Stimulated activated CD4-positive, alpha-beta T cell treated with anti-CD3 and anti-CD28 coated beads, Interleukin-15, amount 100 ng/mL, for 48 hours (primary cell): ENCODE measurements at regions not wholly inside any gene's neighbourhood (a gene's known extent, or its start where the extent isn't known, plus 50 kb on each side); places are given as distances from the start of the nearest gene placed in this dataset.
A peak's percentile ranks its signal among the peaks of the same experiment; 100 is the strongest.

Experiments used
- DNase-seq, 2 donors: peaks; one replicate each; pipeline ENCODE4 v3.0.0-alpha.2; 2020; ENCODE audit warnings: low read depth in 2 of 2

- DNase-seq, result no peak
These were observed 191.1 kb downstream of the MELK start for GRCh38 chr9:36763778-36764177.

DNA sequence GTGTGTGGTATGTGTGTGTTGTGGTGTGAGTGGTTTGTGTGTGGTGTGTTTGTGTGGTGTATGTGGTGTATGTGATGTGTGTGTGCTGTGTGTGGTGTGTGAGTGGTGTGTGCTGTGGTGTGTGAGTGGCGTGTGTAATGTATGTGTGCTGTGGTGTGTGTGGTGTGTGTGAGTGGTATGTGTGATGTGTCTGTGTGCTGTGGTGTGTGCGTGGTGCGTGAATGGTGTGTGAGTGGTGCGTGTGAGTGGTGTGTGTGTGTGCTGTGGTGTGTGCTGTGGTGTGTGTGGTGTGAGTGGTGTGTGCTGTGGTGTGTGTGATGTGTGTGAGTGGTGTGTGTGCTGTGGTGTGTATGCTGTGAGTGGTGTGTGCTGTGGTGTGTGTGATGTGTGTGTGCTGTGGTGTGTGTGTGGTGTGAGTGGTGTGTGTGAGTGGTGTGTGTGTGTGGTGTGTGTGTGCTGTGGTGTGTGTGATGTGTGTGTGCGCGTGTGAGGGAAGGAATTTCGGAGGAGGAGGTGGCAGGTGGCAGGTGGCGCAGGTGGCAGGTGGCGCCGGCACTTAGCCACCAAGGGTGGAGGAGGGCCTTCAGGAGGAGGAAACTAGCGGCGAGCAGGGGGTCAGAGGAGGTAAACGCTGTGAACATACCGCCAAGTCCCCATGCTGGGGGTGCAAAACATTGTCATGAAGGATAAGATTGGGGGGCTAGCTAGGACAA, 191.8 kb downstream of the MELK start:
- DNase-seq, result no peak

- no peak for DNase-seq
These were observed 192.3 kb downstream of the MELK start for GRCh38 chr9:36765077-36765390.

- peak; percentile 88 to 93 for DNase-seq
These were observed 193.0 kb downstream of the MELK start for GRCh38 chr9:36765468-36766341.

- DNase-seq, result no peak
These were observed 196.0 kb downstream of the MELK start for GRCh38 chr9:36768677-36769076.

- no peak for DNase-seq
These were observed 197.3 kb downstream of the MELK start for GRCh38 chr9:36770025-36770424.

- DNase-seq, result no peak
These were observed 200.0 kb downstream of the MELK start for GRCh38 chr9:36772449-36773403.

DNA sequence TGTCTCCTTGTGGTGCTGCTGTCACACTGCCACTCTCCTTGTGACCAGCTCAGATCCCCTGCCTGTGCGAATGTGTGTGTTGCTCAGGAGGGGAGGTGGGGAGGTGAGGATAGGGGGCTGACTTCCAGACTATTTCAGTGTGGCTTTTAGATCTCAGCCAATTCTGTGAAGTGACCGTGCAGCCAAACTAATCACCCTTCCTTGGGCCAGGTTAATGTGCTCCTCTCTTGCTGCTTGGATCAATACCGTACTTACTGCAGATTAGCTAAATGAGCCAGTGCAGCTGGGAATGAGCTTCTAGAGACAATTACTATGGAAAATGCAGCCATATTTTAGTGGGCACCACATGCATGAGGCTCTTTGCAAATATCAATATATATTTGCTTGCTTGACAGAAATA, 206.0 kb downstream of the MELK start:
- DNase-seq, result no peak

GRCh38 chr9:36779582-36779981, 206.9 kb downstream of the MELK start:
- DNase-seq, result no peak

GRCh38 chr9:36780186-36780585, 207.5 kb downstream of the MELK start:
- DNase-seq, result no peak

- DNase-seq, result no peak
These were observed 208.8 kb downstream of the MELK start for GRCh38 chr9:36781533-36781932.
